ENCODE measurements at regions not wholly inside any gene's neighbourhood (a gene's known extent, or its start where the extent isn't known, plus 50 kb on each side); places are given as distances from the start of the nearest gene placed in this dataset.

- no peak overlapping the region for H3K27ac ChIP-seq
- H3K9me3 ChIP-seq = no peaks in the 10 kb centered on the region
- no peaks in the 10 kb centered on the region for H3K27me3 ChIP-seq
- no peak overlapping the region for H3K4me3 ChIP-seq (ENCODE audit: low read depth in 1 of 2, low read length in 1 of 2)
- TF ChIP-seq, protein P1, sequence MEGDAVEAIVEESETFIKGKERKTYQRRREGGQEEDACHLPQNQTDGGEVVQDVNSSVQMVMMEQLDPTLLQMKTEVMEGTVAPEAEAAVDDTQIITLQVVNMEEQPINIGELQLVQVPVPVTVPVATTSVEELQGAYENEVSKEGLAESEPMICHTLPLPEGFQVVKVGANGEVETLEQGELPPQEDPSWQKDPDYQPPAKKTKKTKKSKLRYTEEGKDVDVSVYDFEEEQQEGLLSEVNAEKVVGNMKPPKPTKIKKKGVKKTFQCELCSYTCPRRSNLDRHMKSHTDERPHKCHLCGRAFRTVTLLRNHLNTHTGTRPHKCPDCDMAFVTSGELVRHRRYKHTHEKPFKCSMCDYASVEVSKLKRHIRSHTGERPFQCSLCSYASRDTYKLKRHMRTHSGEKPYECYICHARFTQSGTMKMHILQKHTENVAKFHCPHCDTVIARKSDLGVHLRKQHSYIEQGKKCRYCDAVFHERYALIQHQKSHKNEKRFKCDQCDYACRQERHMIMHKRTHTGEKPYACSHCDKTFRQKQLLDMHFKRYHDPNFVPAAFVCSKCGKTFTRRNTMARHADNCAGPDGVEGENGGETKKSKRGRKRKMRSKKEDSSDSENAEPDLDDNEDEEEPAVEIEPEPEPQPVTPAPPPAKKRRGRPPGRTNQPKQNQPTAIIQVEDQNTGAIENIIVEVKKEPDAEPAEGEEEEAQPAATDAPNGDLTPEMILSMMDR (IDR thresholded peaks at IDR 0.05) = no peak
- no peaks in the 10 kb centered on the region for H3K4me1 ChIP-seq (ENCODE audit: control insufficient read depth in 1 of 2, insufficient read depth in 1 of 2, low read depth in 1 of 2, low read length in 1 of 2)
- H3K36me3 ChIP-seq = no peaks in the 10 kb centered on the region
These were observed 107.2 kb upstream of the BTBD3 start for GRCh38 chr20:11810311-11811083.

- no peak overlapping the region for H3K27ac ChIP-seq
- H3K4me3 ChIP-seq (ENCODE audit: low read depth in 1 of 2, low read length in 1 of 2) = no peak overlapping the region
- TF ChIP-seq, protein P1 (IDR thresholded peaks at IDR 0.05) = no peak
These were observed 104.4 kb upstream of the BTBD3 start for GRCh38 chr20:11813106-11813890.

DNA sequence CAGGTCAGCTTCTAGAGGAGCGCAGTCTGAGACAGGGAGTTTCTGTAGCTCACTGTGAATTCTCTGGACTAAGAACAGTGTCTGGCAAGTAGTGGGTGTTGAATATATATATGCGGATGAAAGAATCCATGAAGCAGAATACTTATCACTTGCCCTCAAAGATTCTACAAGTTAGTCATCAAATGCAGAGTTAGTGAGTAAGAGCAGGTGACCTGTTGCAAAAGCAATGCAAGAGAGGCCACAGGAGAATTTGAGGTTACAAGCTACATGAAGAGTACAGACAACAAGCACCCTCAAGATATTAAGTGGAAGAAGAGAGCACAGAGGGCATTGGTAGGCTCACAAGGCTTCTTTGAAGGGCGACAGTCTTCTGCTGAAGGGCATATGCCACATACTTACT, 103.4 kb upstream of the BTBD3 start:
- Histone ChIP-seq H3K27me3 (no peaks in the 10 kb centered on the region), H3K27ac (no peak overlapping the region), H3K36me3 (no peaks in the 10 kb centered on the region), H3K4me1 (ENCODE audit: control insufficient read depth in 1 of 2, insufficient read depth in 1 of 2, low read depth in 1 of 2, low read length in 1 of 2) (no peaks in the 10 kb centered on the region), H3K4me3 (ENCODE audit: low read depth in 1 of 2, low read length in 1 of 2) (no peak overlapping the region), H3K9me3 (no peaks in the 10 kb centered on the region)
- TF ChIP-seq, protein P1 (IDR thresholded peaks at IDR 0.05) = no peak

More at GRCh38 chr20:11813106-11813890, 104.4 kb upstream of the BTBD3 start:
- no peaks in the 10 kb centered on the region for H3K9me3 ChIP-seq
- no peaks in the 10 kb centered on the region for H3K27me3 ChIP-seq
- no peaks in the 10 kb centered on the region for H3K36me3 ChIP-seq
- no peaks in the 10 kb centered on the region for H3K4me1 ChIP-seq (ENCODE audit: control insufficient read depth in 1 of 2, insufficient read depth in 1 of 2, low read depth in 1 of 2, low read length in 1 of 2)

GRCh38 chr20:11820838-11821237, 96.9 kb upstream of the BTBD3 start:
- no peaks in the 10 kb centered on the region for H3K36me3 ChIP-seq
- no peak overlapping the region for H3K27ac ChIP-seq
- no peak overlapping the region for H3K4me3 ChIP-seq (ENCODE audit: low read depth in 1 of 2, low read length in 1 of 2)
- H3K4me1 ChIP-seq (ENCODE audit: control insufficient read depth in 1 of 2, insufficient read depth in 1 of 2, low read depth in 1 of 2, low read length in 1 of 2) = no peaks in the 10 kb centered on the region
- no peaks in the 10 kb centered on the region for H3K27me3 ChIP-seq
- TF ChIP-seq, protein P1 (IDR thresholded peaks at IDR 0.05) = no peak
- H3K9me3 ChIP-seq = no peaks in the 10 kb centered on the region

GRCh38 chr20:11822540-11822794, 95.2 kb upstream of the BTBD3 start:
- Histone ChIP-seq H3K9me3 (no peaks in the 10 kb centered on the region), H3K36me3 (no peaks in the 10 kb centered on the region), H3K4me3 (ENCODE audit: low read depth in 1 of 2, low read length in 1 of 2) (no peak overlapping the region), H3K27ac (no peak overlapping the region), H3K27me3 (no peaks in the 10 kb centered on the region), H3K4me1 (ENCODE audit: control insufficient read depth in 1 of 2, insufficient read depth in 1 of 2, low read depth in 1 of 2, low read length in 1 of 2) (no peaks in the 10 kb centered on the region)
- TF ChIP-seq, protein P1 (IDR thresholded peaks at IDR 0.05) = no peak
